Caco-2 (cell line): ENCODE measurements at regions not wholly inside any gene's neighbourhood (a gene's known extent, or its start where the extent isn't known, plus 50 kb on each side); places are given as distances from the start of the nearest gene placed in this dataset.

Experiments
- BruUV-seq: library from RNA; stranded (reverse); fragments of 400-500 nt; replicated peaks from 2 replicates; lab custom pipeline; 2021; lab: Mats Ljungman, UMichigan
- CTCF ChIA-PET: fragments of 300-600 bp; sonication (Branson Sonifier 250); formaldehyde crosslinking; loops from one replicate; lab custom pipeline; 2022; ENCODE audit warnings: antibody characterized with exemption; lab: Charles Lee
- POLR2A ChIA-PET: fragments of 300-600 bp; sonication (Branson Sonifier 250); formaldehyde crosslinking; loops from one replicate; lab custom pipeline; 2022; ENCODE audit warnings: antibody characterized with exemption; lab: Charles Lee
- DNase-seq, 2 experiments: peaks; one replicate each; pipeline versions ENCODE4 v3.0.0 to v3.0.0-alpha.2; 2020 to 2022
- H3K27me3 ChIP-seq: replicated peaks from 2 replicates; pipeline ENCODE4 v1.6.0; 2011; ENCODE audit warnings: low read length; ENCODE audit not compliant: control insufficient read depth, insufficient read depth
- H3K36me3 ChIP-seq: 2 replicates; pipeline ENCODE4 v1.5.1; 2011; ENCODE audit warnings: low read length; ENCODE audit not compliant: control insufficient read depth, insufficient read depth
- H3K4me1 ChIP-seq: fragments of 250-450 bp; sonication (Bioruptor Pico); 2 replicates; pipeline ENCODE4 v1.5.1; 2020; ENCODE audit warnings: mild to moderate bottlenecking
- H3K4me3 ChIP-seq: 2 replicates; pipeline ENCODE4 v1.5.1; 2011; ENCODE audit warnings: low read depth, mild to moderate bottlenecking, control low read depth, low read length
- H3K9me3 ChIP-seq: fragments of 250-450 bp; sonication (Bioruptor Pico); 2 replicates; pipeline ENCODE4 v1.5.1; 2020; ENCODE audit warnings: mild to moderate bottlenecking, moderate library complexity
- H3K27ac Mint-ChIP-seq: one replicate; pipeline ENCODE4 v1.8.0; 2022; ENCODE audit warnings: mixed read lengths; ENCODE audit not compliant: unreplicated experiment
- H3K27me3 Mint-ChIP-seq: one replicate; pipeline ENCODE4 v1.8.0; 2022; ENCODE audit warnings: mixed read lengths; ENCODE audit not compliant: insufficient read depth, unreplicated experiment
- H3K36me3 Mint-ChIP-seq: one replicate; pipeline ENCODE4 v1.8.0; 2022; ENCODE audit warnings: mild to moderate bottlenecking, mixed read lengths; ENCODE audit not compliant: insufficient read depth, unreplicated experiment
- H3K4me1 Mint-ChIP-seq: one replicate; pipeline ENCODE4 v1.8.0; 2022; ENCODE audit warnings: low read depth, mixed read lengths; ENCODE audit not compliant: unreplicated experiment
- H3K4me3 Mint-ChIP-seq: one replicate; pipeline ENCODE4 v1.8.0; 2022; ENCODE audit warnings: mild to moderate bottlenecking, moderate library complexity, mixed read lengths; ENCODE audit not compliant: unreplicated experiment
- H3K9me3 Mint-ChIP-seq: one replicate; pipeline ENCODE4 v1.8.0; 2022; ENCODE audit warnings: mixed read lengths; ENCODE audit not compliant: unreplicated experiment
- intact Hi-C: fragments of 100-400 bp; cut with micrococcal nuclease; formaldehyde crosslinking; loops from one replicate; pipeline ENCODE4 v1.10.0; 2022; ENCODE audit not compliant: unreplicated experiment
- TF ChIP-seq, protein P1 (sequence below), 2 experiments: fragments of 200-600 bp in 1 of 2; IDR thresholded peaks; 1 replicate in 1 of 2; 2 replicates in 1 of 2; pipeline versions ENCODE4 v1.5.1 to v1.8.0; 2011 to 2022; ENCODE audit warnings: antibody characterized with exemption in 1 of 2, control low read depth in 1 of 2, inconsistent platforms in 1 of 2, low read depth in 1 of 2, low read length in 1 of 2, mild to moderate bottlenecking in 1 of 2, moderate library complexity in 1 of 2; ENCODE audit not compliant: insufficient read depth in 1 of 2, severe bottlenecking in 1 of 2, unreplicated experiment in 1 of 2

DNA sequence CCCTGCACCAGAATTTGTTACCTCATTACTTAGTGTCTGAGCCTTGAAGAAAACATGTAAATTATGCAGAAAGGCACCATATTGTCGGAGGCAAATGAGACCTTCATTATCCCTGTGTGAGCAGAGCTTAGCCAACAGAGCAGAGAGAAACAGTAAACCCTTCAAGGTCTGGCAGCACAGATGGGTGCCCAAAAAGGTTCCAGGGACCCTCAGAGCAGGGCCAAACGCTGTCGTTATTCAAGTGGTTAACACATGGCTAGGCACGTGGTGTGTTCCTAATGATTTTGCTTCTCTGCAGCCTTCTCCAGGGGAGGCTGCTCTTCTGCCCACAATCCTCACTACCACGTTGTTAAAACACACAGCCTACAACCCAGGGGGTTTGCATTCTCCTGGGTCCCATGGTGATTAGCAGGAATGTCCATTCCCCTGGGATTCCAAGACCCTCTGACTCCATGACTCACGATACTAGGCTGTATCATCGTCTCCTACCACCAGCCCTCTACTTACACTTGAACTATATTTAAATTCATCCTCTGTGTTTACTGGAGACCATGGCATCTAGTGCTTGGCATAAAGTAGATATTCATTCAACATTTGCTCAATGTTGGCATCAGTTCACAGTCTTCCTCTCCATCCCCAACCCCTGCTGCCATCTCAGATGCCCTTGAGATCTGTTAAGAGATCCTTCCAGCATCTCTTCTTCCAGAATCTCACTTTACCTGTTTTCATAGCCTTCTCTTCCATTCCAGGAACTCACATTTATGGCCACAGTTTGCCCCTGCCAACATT is 174.5 kb upstream of the RAD23B start:
- TF ChIP-seq, protein P1, sequence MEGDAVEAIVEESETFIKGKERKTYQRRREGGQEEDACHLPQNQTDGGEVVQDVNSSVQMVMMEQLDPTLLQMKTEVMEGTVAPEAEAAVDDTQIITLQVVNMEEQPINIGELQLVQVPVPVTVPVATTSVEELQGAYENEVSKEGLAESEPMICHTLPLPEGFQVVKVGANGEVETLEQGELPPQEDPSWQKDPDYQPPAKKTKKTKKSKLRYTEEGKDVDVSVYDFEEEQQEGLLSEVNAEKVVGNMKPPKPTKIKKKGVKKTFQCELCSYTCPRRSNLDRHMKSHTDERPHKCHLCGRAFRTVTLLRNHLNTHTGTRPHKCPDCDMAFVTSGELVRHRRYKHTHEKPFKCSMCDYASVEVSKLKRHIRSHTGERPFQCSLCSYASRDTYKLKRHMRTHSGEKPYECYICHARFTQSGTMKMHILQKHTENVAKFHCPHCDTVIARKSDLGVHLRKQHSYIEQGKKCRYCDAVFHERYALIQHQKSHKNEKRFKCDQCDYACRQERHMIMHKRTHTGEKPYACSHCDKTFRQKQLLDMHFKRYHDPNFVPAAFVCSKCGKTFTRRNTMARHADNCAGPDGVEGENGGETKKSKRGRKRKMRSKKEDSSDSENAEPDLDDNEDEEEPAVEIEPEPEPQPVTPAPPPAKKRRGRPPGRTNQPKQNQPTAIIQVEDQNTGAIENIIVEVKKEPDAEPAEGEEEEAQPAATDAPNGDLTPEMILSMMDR (IDR thresholded peaks at IDR 0.05; ENCODE audit: insufficient read depth in 1 of 2, low read depth in 1 of 2, low read length in 1 of 2, severe bottlenecking in 1 of 2, unreplicated experiment in 1 of 2), result no peak
- CTCF ChIA-PET, result no interaction called here
- POLR2A ChIA-PET, result no interaction called here
- H3K27me3 ChIP-seq, result no peaks in the 10 kb centered on the region
- no TSS peak for BruUV-seq
- Mint-ChIP-seq H3K27ac (no peak overlapping the region), H3K4me3 (no peak overlapping the region), H3K36me3 (no peaks in the 10 kb centered on the region), H3K27me3 (peaks cover 20% of the 10 kb centered on the region), H3K4me1 (no peaks in the 10 kb centered on the region), H3K9me3 (no peaks in the 10 kb centered on the region)
- H3K4me3 ChIP-seq, result no peak overlapping the region
- H3K9me3 ChIP-seq, result no peaks in the 10 kb centered on the region
- DNase-seq, result no peak
- H3K36me3 ChIP-seq, result no peaks in the 10 kb centered on the region
- no peaks in the 10 kb centered on the region for H3K4me1 ChIP-seq
- intact Hi-C loops, result no loop called here

- H3K36me3 ChIP-seq, result no peaks in the 10 kb centered on the region
- no peaks in the 10 kb centered on the region for H3K9me3 ChIP-seq
- no peaks in the 10 kb centered on the region for H3K36me3 Mint-ChIP-seq
- H3K27ac Mint-ChIP-seq, result no peak overlapping the region
- H3K4me3 Mint-ChIP-seq, result no peak overlapping the region
- H3K4me1 ChIP-seq, result no peaks in the 10 kb centered on the region
- H3K4me1 Mint-ChIP-seq, result no peaks in the 10 kb centered on the region
- CTCF ChIA-PET, result no interaction called here
- no peaks in the 10 kb centered on the region for H3K27me3 ChIP-seq
- BruUV-seq, result no TSS peak
- peaks cover 20% of the 10 kb centered on the region for H3K27me3 Mint-ChIP-seq
- POLR2A ChIA-PET, result no interaction called here
- intact Hi-C loops, result no loop called here
- DNase-seq, result no peak
- no peak overlapping the region for H3K4me3 ChIP-seq
- TF ChIP-seq, protein P1 (IDR thresholded peaks at IDR 0.05; ENCODE audit: insufficient read depth in 1 of 2, low read depth in 1 of 2, low read length in 1 of 2, severe bottlenecking in 1 of 2, unreplicated experiment in 1 of 2), result no peak
- no peaks in the 10 kb centered on the region for H3K9me3 Mint-ChIP-seq
Observed at GRCh38 chr9:107109324-107109723, 173.8 kb upstream of the RAD23B start.

DNA sequence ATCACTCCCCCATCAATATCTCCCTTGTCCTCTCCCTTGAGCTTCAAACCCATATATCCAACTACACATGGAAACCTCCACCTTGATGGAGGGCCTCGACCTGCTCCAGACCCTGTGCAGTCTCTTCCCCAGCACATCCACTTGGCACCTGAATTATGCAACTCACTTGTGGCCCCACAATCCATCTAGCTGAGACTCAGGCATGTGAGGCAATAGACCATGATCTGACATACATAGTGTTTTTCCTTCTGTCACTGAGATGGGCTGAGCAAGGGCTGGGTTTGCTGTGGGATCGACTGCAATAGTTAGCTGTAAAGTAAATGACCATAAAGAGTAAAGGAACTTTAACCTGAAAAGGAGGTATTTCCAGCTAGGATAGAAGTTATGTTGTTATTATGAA is 172.9 kb upstream of the RAD23B start:
- no peaks in the 10 kb centered on the region for H3K9me3 Mint-ChIP-seq
- CTCF ChIA-PET, result interaction anchor here (0.5 kb wide), 1 partner anchor 59 kb away, joined by 3 read pairs; no protein-coding TSS in a partner anchor
- intact Hi-C loops, result no loop called here
- no peaks in the 10 kb centered on the region for H3K9me3 ChIP-seq
- no peak overlapping the region for H3K27ac Mint-ChIP-seq
- H3K36me3 Mint-ChIP-seq, result no peaks in the 10 kb centered on the region
- H3K27me3 ChIP-seq, result no peaks in the 10 kb centered on the region
- POLR2A ChIA-PET, result no interaction called here
- TF ChIP-seq, protein P1 (IDR thresholded peaks at IDR 0.05; ENCODE audit: insufficient read depth in 1 of 2, low read depth in 1 of 2, low read length in 1 of 2, severe bottlenecking in 1 of 2, unreplicated experiment in 1 of 2), result no peak
- H3K36me3 ChIP-seq, result no peaks in the 10 kb centered on the region
- no TSS peak for BruUV-seq
- H3K4me3 ChIP-seq, result no peak overlapping the region
- H3K27me3 Mint-ChIP-seq, result peaks cover 20% of the 10 kb centered on the region
- no peaks in the 10 kb centered on the region for H3K4me1 ChIP-seq
- no peaks in the 10 kb centered on the region for H3K4me1 Mint-ChIP-seq
- no peak for DNase-seq
- H3K4me3 Mint-ChIP-seq, result no peak overlapping the region
